HG02852 (cell line): ENCODE measurements at regions not wholly inside any gene's neighbourhood (a gene's known extent, or its start where the extent isn't known, plus 50 kb on each side); places are given as distances from the start of the nearest gene placed in this dataset.

Experiments
- ATAC-seq: cut with Tn5 transposase; IDR thresholded peaks from one replicate; pipeline ENCODE4 v1.9.1; 2021; ENCODE audit warnings: mild to moderate bottlenecking, moderate library complexity; ENCODE audit not compliant: unreplicated experiment

GRCh38 chr13:79090552-79091124, 315.4 kb downstream of the RBM26 start:
- no peak for ATAC-seq

DNA sequence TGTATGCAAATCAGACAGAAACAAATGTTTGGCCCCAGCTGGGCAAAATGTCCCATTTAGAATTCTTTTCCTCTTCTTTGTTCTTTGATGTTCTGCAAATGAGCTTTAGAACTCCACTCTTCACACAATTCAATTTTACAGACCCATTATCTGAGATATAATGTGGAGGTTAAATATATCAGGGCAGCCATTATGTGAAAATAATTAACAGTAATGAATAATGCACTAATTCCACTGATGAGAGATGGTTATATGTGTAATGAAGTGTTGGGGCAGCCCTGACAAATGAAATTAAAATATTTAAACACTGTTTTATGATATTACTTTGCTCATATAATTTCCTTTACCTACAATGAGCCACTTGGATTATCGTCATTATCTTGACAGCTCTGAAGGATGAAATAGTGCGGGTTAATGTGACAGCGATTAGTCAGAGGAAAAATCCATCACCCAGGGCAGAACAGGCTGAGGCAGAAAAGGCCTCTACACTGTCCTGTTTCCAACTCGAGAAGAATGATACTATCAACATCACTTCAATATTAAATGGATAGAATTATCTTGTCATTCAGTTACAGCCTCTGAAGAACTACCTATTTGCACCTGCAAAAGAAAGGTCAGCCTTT, 321.1 kb downstream of the RBM26 start:
- ATAC-seq: no peak

GRCh38 chr13:79081942-79082341, 324.1 kb downstream of the RBM26 start:
- no peak for ATAC-seq

DNA sequence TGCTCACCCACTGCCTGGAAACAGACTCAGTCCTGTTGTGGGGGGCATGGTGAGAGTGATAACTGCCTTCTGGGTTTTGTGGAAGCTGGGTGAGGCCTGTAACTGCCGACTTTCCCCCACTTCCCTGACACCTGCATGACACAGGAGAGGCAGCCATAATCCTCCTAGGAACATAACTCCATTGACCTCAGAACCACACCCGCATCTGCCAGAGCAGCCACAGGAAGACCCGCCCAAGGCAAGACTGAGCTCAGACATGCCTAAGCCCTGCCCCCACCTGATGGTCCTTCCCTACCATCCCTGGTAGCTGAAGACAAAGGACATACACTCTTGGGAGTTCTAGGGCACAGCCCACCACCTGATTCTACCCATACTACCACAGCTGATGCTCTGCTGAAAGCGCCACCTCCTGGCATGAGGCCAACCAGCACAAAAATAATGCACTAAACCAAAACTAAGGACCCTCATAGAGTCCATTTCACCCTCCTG, 326.7 kb downstream of the RBM26 start:
- no peak for ATAC-seq

- ATAC-seq: no peak
Measured at GRCh38 chr13:79075703-79076102, 330.4 kb downstream of the RBM26 start.

GRCh38 chr13:79070343-79070974, 335.6 kb downstream of the RBM26 start:
- peak; percentile 51 for ATAC-seq

DNA sequence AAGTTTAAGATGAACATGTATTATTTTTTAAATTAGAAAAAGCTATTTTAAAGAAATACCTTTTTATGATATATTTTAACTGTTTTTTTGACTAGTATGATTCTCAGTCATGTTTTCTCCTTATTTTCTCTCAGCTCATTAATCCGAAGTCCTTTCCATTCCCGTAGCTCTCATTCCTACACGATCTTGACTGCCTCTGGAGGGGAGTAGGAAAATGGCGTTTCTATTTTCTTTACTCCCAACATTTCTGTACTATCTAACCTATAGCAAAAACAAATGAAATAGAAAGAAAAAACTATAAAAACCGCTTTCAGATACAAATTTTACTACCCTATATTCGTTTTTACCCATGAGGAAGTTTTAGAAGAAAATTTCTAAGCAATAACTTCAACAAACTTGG, 343.8 kb downstream of the RBM26 start:
- ATAC-seq: no peak

DNA sequence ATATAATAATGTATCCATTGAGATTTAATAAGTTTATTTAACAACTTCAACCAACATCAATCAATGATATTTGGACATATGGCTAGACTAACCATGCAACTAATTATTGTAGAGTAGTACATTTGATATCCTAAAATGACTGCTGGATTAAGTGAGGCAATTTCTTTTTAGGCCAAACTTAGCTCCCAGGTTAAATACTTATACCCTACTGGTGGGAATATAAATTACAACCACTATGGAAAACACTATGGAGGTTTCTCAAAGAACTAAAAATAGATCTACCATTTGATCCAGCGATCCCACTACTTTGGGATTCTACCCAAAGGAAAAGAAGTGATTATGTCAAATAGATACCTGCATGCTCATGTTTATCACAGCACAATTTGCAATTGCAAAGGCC, 345.8 kb downstream of the RBM26 start:
- no peak for ATAC-seq

- ATAC-seq: no peak
Measured at GRCh38 chr13:79056706-79057105, 349.3 kb downstream of the RBM26 start.

DNA sequence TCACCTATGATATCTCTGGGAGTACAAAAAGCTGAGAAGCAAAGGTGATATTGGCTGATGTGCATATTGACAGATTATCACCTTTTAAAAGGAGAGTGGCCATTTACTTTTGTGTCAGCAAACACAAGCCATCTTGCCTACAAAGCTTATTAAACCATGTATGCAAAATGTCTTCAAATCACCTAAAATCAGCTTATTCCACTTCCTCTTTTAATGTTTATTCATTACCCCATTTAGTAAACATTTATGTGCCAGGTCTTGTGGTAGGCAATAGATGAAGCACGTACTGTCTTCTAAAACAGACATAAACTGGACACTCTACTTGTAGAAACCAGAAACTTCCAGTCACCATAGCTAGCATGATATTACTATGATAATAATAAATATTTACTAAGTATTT, 354.6 kb downstream of the RBM26 start:
- no peak for ATAC-seq

DNA sequence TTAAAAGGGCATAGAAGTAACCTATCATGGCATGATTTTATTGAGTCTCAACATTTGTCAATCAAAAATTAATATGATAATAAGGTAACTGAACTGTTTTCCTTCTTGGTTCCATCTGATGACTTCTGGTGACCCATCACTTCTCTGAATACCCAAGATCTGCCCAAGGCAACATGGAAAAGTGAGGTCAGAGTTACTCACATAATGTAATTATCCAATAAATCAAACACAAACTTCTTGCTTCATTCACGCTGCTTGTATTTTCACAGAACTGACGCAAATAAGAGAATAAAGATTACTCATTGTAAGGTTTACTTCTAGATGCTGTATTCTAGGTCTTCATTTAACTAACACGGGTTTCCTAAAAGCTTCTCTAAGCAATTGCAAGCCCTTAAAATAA, 361.6 kb downstream of the RBM26 start:
- no peak for ATAC-seq

GRCh38 chr13:79043208-79043607, 362.8 kb downstream of the RBM26 start:
- ATAC-seq: no peak

DNA sequence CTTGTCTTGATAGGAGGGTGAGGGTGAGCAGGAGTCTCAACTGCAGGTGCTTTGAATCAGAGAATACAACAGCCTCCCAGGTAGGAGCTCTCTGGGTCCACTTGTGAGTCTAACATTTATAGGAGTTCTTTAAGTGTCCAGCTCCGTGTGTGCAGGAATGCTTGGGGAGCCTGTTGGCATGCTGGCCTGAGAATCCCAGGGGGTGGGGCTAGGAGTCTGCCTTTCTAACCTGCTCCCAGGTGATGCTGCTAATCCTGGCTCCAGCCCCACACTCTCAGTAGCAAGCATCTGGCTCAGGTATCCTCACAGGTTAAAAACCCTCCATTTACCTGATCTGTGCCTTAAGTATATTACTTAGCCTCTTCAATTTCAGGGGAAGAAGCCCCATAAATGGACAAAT, 368.9 kb downstream of the RBM26 start:
- ATAC-seq: no peak

DNA sequence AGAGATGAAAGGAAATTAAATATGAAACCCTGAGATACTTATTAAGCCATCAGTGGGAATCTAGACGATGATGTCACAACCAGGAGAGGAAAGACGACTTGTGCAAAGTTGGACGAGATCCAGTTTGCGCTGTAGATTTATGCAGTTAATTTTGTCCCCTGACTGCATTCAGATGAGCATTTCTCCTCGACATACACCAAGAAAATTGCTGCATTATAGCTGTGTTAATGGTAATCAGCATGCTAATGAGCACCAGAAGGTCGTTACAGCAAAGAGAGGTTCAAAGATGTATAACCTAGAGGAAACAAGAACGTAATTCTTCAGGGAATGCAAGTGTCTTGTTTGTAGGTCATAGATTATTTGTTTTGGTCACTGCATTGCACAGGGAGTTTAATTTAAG, 371.7 kb downstream of the RBM26 start:
- no peak for ATAC-seq

DNA sequence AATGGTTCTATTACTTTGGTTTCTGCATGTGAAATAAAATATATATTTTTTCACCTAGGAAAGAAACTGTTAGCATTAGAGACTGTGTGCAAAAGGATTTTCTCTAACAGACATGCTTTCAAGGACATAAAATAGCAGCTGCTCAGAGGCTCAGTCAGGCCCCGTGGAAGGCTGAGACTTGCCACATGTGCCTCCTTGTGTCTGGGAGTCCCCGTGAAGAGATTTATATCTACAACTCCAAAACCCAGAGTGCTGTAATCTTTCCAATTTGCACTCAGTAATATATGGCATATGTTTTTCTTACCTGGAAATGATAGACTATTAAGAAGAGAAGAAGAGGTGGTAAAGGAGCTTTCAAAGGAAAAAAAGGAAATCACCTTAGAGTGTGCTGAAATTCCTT, 371.6 kb upstream of the OBI1 start:
- ATAC-seq: no peak

GRCh38 chr13:79018166-79018565, 359.2 kb upstream of the OBI1 start:
- no peak for ATAC-seq

GRCh38 chr13:79011179-79011578, 352.2 kb upstream of the OBI1 start:
- peak; percentile 62 for ATAC-seq

DNA sequence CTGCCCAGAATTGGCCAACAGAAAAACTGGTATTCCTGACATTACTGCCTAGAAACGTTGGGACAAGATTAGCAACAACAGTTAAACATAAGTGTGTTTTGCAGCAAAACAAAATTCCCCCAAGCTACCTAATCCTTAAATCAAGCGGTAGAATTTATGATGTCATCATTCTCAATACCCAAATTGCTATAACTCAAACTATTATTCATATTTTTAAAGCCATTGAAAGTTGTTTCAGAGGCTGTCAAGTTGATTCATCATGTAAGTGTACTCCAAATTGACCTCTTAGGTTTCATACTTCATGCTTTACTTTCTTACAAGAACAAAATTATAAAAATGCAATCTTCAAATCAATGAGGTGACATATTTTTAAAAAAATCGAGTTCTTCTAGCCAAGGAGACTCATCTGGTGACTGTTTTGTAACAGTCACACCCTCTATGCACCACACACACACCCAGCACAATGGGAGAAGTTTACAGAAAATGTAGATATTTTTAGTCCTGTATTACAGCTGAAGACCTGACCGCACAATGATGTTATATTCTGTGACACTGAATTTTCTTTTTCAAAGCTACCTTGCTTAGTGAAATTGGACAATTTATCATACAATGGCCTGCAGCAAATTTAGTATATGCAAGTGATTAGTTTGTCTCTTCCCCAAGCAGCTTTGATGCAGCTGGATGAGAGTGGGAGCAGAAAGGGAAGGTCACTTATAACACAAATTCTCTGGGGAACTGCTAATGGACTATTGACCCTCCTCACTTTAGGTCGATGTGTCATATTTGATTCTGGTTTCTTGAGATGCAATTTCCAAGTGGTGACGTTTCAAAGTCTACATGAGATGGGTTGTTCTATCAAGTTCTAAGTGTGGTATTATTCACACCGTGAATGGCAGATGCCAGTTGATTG, 345.3 kb upstream of the OBI1 start:
- ATAC-seq: peak; percentile 54

DNA sequence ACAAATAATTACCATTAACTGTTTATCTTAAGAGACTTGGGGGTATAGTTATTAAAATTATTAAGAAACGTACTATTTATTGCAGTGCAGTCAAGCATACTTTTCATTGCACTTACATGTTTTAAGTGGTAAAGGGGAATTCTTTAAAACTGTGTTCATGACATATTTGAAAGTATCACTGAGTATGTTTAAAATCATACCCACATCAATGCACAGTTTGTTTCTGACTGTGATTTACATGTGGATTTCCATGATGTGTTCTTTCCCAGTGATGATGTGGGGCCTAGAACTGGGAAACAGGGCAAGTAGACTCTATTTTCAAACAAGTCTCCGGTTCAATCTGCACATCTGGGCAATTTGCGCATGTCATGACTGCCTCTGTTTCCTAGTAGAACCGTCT, 340.5 kb upstream of the OBI1 start:
- no peak for ATAC-seq

- ATAC-seq: no peak
Measured at GRCh38 chr13:78998630-78999315, 339.8 kb upstream of the OBI1 start.
